ENCODE measurements at regions not wholly inside any gene's neighbourhood (a gene's known extent, or its start where the extent isn't known, plus 50 kb on each side); places are given as distances from the start of the nearest gene placed in this dataset.

DNA sequence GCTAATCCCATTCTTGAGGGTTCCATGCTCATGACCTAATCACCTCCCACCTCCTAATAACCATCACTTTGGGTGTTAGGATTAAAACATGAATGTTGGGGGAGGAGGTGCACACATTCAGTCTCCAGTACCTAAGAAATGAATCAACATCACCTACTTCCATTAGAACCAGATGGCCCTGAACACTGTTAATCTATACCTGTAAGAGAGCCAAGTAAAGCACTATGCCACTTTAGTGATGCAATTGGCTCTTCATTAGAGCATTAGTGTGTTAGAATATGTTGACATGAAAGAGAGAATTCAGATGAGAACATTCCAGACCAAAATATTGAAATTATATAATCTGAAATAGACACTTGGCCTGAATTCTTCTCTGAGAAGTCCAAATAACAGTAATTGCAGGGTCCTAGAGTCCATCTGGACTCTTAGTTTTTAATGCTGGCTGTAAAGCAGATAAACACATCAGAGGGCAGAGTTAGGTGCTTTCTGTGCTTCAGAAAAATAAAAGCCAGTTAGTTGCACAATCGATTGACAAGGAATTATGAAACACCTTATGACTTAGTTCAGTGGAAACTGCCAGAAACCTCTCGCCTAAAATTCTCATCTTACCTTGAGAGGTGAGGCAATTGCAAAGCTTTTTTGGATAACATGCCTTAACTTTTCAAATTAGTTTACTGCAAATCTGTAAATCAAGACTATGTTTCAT is 923.7 kb downstream of the SLC4A3 start:
- no peaks in the 10 kb centered on the region for H3K27me3 Mint-ChIP-seq (ENCODE audit: unreplicated experiment)
- no peak overlapping the region for H3K4me3 Mint-ChIP-seq (ENCODE audit: unreplicated experiment)
- H3K4me1 Mint-ChIP-seq (ENCODE audit: low read depth, unreplicated experiment): no peaks in the 10 kb centered on the region
- no peaks in the 10 kb centered on the region for H3K36me3 Mint-ChIP-seq (ENCODE audit: unreplicated experiment)
- no peaks in the 10 kb centered on the region for H3K9me3 Mint-ChIP-seq (ENCODE audit: unreplicated experiment)
- DNase-seq: no peak
- TF ChIP-seq, protein P1, sequence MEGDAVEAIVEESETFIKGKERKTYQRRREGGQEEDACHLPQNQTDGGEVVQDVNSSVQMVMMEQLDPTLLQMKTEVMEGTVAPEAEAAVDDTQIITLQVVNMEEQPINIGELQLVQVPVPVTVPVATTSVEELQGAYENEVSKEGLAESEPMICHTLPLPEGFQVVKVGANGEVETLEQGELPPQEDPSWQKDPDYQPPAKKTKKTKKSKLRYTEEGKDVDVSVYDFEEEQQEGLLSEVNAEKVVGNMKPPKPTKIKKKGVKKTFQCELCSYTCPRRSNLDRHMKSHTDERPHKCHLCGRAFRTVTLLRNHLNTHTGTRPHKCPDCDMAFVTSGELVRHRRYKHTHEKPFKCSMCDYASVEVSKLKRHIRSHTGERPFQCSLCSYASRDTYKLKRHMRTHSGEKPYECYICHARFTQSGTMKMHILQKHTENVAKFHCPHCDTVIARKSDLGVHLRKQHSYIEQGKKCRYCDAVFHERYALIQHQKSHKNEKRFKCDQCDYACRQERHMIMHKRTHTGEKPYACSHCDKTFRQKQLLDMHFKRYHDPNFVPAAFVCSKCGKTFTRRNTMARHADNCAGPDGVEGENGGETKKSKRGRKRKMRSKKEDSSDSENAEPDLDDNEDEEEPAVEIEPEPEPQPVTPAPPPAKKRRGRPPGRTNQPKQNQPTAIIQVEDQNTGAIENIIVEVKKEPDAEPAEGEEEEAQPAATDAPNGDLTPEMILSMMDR (IDR thresholded peaks at IDR 0.05; ENCODE audit: partially characterized antibody, unreplicated experiment): no peak
- no peak overlapping the region for H3K27ac Mint-ChIP-seq (ENCODE audit: unreplicated experiment)

GRCh38 chr2:220552790-220553535 is 925.5 kb downstream of the SLC4A3 start:
- H3K9me3 Mint-ChIP-seq (ENCODE audit: unreplicated experiment): no peaks in the 10 kb centered on the region
- TF ChIP-seq, protein P1 (IDR thresholded peaks at IDR 0.05; ENCODE audit: partially characterized antibody, unreplicated experiment): no peak
- no peaks in the 10 kb centered on the region for H3K36me3 Mint-ChIP-seq (ENCODE audit: unreplicated experiment)
- no peaks in the 10 kb centered on the region for H3K27me3 Mint-ChIP-seq (ENCODE audit: unreplicated experiment)
- no peak overlapping the region for H3K4me3 Mint-ChIP-seq (ENCODE audit: unreplicated experiment)
- no peak overlapping the region for H3K27ac Mint-ChIP-seq (ENCODE audit: unreplicated experiment)
- no peak for DNase-seq
- H3K4me1 Mint-ChIP-seq (ENCODE audit: low read depth, unreplicated experiment): no peaks in the 10 kb centered on the region

DNA sequence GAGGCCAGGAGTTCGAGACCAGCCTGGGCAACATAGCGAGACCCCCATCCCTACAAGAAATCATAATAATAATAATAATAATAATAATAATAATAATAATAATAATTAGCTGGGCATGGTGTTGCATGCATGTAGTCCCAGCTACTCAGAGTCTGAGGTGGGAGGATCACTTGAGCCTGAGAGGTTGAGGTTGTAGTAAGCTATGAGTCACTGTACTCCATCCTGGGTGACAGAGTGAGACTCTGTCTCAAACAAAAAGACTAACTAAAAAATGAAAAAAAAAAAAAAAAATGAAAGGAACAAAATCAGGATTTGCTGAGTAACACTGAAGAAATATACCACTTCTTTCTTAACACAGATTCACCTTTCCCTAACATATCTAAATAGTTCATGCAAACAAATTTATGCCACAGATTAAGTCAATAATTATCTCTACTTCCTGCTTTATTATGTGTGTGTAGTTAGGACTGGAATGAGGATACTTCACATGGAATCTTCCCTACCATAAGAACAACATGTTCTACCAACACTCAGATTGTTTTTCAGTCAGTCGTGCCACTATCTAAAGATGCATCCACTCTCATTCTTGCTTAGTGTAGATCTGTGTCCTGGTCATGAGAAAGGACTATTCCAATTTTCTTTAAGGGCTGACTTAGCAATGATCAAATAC is 928.7 kb downstream of the SLC4A3 start:
- peaks cover 2% of the 10 kb centered on the region for H3K9me3 Mint-ChIP-seq (ENCODE audit: unreplicated experiment)
- no peaks in the 10 kb centered on the region for H3K27me3 Mint-ChIP-seq (ENCODE audit: unreplicated experiment)
- no peak for DNase-seq
- TF ChIP-seq, protein P1 (IDR thresholded peaks at IDR 0.05; ENCODE audit: partially characterized antibody, unreplicated experiment): no peak
- H3K4me1 Mint-ChIP-seq (ENCODE audit: low read depth, unreplicated experiment): no peaks in the 10 kb centered on the region
- no peak overlapping the region for H3K4me3 Mint-ChIP-seq (ENCODE audit: unreplicated experiment)
- H3K36me3 Mint-ChIP-seq (ENCODE audit: unreplicated experiment): no peaks in the 10 kb centered on the region
- H3K27ac Mint-ChIP-seq (ENCODE audit: unreplicated experiment): no peak overlapping the region

DNA sequence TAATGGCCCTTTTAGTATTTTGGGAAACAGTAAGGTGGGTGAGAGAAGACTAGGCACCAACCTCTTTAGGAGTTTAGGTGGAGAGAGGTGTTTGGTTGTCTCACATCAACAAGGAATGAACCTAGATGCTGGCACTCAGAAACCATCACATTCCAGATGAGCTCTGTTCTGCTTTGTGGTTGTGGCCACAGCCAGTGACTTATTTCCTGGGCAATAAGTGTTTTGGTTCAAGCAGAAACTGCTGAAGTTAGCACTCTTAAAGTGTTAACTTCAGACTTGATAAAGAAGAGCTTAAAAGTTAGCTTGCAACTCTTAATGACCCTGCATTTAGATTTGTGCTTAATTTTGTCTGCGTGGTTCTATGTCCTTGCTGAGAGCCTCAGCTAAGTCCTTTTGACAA is 929.2 kb downstream of the SLC4A3 start:
- Mint-ChIP-seq H3K4me3 (ENCODE audit: unreplicated experiment) (no peak overlapping the region), H3K4me1 (ENCODE audit: low read depth, unreplicated experiment) (no peaks in the 10 kb centered on the region), H3K27ac (ENCODE audit: unreplicated experiment) (no peak overlapping the region), H3K27me3 (ENCODE audit: unreplicated experiment) (no peaks in the 10 kb centered on the region), H3K9me3 (ENCODE audit: unreplicated experiment) (peaks cover 2% of the 10 kb centered on the region), H3K36me3 (ENCODE audit: unreplicated experiment) (no peaks in the 10 kb centered on the region)
- TF ChIP-seq, protein P1 (IDR thresholded peaks at IDR 0.05; ENCODE audit: partially characterized antibody, unreplicated experiment): no peak
- DNase-seq: no peak
